ENCODE measurements at regions not wholly inside any gene's neighbourhood (a gene's known extent, or its start where the extent isn't known, plus 50 kb on each side); places are given as distances from the start of the nearest gene placed in this dataset.
"Not testable (repeated sequence)": the region's sequence is repeated elsewhere in the genome, so short reads cannot be mapped to it uniquely, and the experiment has no call there.

DNA sequence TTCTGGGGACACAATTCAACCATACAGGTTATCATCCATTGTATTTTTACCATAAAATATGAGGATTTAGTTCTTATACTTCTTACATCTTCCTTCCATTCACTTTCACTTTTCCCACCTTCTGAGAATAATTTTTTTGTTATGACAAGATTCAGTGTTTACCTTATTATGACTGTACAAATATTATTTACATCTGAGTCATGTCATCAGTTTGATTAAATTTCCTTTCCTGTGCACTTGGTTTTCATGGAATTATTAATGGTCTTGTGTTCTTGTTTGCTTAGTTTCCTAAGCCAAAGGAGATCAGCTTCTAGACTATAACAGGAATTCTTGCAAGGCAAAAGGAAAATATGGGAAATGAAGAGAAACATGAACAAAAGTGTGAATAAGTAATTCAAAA, 366.5 kb downstream of the TMEM38B start:
- DNase-seq = no peak

DNA sequence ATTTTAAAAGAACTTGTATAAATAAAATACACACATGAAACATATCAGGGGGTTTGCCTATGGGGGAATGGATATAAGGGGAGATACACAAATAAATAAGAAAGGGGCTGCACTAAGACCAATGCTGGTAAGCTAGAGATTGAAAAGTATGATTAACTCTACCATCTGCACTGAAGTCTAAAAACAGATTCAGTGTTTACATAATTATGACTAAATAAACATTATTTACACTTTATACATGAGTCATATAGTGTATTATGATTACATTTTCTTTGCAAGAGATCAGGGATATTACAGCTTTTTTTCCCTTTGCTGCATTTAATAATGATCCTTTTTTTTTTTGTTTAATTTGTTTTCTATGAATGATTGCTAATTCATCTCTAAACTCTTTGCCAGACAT, 367.9 kb downstream of the TMEM38B start:
- no peak for DNase-seq

DNA sequence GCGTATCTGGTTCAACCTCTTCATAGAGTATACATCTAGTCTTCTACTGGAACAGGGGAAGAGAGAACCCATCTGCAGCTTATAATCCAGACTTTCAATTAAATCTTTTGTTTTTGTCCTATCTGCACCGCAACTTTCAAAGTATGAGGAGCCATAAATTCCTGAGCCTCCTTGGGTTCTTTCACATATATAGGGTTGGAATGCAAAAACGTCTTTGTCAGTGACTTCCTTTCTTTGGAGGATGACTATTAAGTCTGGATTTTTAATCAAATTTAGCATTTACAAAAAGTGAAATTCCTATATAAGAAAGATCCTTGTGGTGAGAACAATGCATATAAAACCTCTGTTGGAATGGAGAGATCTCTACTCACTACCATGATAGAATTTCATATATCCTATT, 370.8 kb downstream of the TMEM38B start:
- DNase-seq = no peak

DNA sequence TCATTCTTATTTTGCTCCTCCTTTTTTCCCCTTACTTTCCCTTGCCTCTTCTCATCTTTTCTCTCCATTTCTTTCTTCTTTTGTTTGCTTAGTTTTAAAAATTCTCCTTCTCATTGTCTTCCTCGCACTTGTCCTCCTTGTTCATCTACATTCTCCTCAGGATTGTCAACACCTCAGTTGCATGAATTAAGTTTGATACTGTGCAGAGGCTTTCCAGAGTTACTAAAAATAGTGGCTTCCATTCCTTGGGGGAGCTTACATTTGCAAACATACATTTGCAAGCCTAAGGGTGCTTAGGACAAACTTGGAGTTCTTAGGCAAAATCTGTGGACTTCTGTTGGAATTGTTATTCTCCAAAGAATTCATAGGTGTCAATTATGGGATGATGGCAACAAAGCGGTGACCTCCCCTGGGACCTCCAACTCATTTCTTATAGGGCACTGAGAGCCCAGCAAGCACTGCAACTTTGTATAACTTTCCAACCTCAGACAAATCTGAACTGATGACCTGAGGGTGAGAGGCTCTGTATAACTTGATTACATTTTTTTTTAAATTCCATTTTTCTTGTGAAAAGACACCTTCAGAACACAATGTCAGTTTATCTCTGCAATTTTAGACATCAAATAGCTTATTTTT, 371.4 kb downstream of the TMEM38B start:
- DNase-seq = no peak

DNA sequence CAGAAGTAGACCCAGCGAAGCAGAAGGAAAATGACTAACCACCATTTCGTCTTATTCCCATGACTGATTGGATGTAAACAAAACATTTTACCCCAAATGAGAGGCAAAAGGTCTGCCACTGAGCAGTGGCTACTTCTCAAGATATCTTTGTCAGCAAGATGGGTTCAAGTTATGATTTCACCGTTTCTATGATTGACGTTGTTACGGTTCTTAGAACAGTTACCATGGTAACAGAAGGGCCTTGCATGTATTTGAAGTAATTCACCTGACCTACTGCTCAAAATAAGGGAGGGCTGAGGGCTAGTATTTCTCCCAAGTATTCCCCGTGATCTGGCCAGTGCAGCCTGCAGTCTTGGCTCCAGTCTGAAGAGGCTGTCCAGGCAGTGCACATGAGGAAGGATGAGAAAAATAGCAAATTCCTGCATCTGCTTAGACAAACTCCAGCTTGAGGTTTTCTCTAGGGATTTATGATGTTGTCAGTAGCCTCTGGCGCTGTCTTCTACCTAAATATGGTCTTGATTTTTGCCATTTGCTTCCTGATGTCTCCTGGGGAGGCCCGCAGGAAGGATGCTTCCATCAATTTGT, 372.7 kb downstream of the TMEM38B start:
- DNase-seq = no peak

DNA sequence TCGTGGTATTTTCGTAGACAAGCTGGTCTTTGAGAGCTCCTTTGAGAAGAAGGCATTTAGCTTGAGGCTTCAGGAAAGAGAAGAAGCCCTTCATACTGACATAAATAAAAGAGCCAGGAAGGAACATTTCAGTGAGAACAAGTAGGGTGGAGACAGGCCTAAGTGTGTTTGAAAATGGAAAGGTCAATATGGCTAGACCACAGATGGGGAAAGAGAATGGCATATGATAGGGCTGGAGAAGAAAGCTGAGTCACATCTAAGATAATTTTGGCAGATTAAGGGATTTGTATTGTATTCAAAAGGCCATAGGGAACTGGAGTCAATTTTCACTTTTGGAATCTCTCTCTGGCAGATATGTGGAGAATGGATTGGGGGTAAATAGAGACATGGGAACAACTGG, 374.9 kb downstream of the TMEM38B start:
- DNase-seq = no peak

DNA sequence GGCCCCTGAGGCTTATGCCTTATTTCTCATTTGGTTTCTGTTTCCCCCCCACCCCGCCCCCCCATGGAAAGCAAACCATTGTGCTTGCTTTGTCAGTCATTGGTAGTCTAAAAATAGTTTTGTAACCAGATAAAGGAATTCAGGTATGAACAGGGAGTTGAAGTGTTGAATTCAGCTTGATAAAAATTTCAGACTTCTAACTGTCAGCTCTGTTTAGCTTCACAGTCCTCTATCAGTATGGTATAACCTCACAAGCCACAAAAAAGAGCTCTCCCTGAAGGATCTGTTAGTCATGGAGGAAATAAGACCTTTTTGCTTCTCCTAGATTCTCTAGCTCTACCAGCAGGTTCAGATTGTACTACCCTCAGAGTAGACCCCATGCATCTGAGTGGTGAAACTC, 378.1 kb downstream of the TMEM38B start:
- DNase-seq = no peak

DNA sequence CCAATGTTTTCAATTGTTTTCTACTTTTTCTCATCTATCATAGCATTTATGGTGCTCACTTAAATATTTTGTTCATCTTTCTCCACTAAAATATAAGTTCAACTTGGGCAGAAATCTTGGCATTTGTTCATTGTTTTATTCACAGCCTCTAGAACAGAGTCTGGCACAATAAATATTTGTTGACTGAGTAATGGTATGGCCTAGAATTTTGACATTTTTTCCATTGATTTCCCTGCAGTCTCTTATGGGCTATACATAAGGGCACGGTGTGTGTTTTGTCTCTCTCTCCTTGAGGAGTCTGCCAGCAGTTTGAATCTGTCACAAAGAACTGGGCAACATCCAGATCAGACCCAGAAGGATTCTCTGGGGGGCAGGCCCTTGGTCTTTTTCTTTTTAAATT, 379.7 kb downstream of the TMEM38B start:
- no peak for DNase-seq

DNA sequence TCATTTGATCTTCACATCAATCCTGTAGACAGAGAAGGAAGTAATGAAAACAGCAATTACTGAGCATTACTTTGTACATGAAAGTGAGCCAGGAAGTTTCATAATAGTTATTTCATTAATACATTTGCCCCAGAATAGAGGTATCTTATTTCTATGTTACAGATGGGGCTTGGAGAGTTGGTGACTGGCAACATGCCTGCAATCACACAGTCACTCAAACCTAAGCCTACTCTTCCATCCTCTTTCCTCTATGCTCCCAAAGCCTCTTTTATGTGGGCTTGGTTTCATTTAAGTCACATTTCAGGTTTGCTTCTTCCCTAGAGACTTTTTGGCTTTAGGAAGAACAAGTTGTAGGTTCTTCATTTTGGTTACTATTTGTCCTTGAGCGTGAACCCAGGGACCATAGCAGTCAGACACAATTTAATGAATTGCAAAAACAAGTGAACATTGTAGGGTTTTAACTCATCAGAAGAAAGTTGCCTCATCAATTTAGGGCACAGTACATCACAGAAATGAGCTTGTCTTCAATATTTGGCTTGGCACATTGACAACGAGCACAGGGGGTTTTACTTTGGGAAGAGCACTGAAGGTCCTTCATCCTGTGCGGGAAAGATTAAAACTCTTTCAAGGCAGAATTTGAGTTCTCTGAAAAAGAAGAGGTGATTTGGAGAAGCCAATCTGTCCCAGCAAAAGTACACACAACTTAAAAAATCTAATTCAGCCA, 381.1 kb downstream of the TMEM38B start:
- no peak for DNase-seq

DNA sequence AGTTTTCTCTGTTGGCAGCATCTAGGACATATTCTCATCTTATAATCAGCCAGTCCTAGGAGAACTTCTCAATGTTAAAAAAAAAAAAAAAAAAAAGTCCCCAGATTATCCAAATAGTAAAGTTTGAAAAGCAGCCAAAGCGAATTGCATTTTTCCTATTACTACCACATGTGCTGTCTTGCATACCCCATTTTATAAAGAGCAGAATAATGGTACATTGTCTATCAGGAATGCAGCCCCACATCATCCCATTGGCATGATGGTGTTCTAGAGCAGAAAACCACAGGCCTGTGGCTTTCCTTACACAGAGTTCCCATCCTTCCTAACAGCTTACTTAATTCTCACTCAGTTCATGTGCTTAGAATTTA, 381.6 kb downstream of the TMEM38B start:
- no peak for DNase-seq

DNA sequence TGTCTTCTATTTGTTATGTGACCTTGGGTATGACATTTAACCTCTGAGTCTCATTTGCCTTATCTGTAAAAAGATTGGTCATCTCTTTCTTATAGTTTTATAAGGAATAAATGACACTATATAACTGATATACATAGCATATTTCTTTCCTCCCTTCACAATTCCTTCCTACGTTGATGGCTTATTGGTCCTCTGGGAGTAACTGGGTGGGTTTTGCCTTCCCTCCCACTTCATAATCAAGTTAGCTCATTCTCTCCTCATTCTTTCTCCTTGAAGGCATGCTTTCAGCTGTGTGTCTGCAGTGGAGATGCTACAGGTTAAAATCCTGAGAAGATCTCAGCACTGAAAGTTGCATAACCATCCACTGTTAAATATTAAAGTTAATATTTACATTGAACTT, 382.4 kb downstream of the TMEM38B start:
- DNase-seq = no peak

DNA sequence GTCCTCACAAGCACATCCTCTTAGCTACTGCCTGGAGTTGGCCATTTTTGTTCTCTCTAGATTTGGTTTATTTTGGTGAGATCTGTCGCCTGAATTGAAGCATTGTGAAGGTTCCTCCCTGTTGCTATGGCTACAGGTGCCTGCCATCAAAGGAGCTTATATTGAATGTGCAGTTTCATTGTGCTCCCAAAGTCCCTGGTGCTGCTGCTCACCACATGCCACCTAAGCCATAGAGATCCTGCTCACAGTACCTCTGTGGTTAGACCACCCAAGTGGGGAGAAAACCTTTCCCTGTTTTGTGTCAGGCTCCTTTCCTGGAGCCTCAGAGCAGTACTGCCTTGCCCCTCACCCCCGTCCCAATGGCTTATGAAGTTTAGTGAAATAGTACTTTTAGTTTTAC, 383.4 kb downstream of the TMEM38B start:
- DNase-seq = no peak

DNA sequence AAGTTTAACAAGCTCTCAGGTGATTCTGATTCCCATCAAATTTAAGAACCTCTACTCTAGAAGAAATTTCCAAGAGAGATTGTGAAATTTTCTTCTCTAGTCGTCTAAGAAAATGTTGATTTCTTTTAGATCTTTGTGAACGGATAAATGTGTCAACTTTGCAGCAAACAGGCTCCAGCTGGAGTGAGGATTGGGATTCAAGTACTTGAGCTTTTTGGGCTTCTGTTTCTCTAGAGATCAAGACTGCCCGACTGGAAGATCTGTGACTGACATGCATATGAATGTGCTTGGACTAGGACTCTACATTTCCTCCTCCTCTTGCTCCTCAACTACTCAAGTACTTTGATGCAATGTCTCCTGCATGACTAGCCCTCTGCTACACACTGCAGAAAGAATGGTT, 388.3 kb downstream of the TMEM38B start:
- DNase-seq = no peak

DNA sequence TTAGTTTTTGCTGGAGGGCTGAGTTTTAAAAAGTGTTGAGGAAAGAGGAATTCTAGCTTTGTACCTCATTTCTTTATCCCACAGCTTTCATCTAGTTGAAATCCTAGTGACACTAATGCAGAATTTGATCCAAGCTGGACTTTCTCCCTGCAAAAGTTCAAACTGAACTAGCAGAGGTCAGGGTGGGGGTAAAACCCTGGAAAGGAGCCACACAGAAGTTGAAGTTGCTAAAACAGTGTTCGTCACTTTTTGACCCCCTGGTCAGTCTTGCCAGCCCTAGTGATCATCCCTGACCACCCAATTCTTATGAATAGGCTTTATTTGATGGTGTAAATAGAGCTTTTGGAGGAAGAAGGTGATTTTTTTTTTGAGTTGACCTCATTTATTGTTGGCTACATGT, 390.4 kb downstream of the TMEM38B start:
- DNase-seq = no peak

DNA sequence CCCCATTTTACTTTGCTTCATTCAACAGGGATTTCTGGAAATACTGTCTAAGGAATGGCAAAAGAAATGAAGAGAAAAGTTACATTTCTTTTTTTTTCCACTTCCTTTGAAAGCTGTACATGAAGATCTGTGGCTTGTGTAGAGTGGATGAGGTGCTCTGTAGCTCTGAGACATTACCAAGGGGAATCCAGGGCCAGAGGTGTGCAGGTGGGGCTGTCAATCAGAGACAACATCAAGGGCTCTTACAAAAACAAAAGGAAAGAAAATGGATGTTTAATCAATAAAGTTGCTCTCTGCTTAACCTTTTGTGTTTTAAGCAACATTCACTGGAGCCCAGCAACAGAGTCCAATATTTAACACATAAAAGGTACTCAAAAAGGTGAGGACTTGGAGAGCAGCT, 391.1 kb downstream of the TMEM38B start:
- DNase-seq = no peak

DNA sequence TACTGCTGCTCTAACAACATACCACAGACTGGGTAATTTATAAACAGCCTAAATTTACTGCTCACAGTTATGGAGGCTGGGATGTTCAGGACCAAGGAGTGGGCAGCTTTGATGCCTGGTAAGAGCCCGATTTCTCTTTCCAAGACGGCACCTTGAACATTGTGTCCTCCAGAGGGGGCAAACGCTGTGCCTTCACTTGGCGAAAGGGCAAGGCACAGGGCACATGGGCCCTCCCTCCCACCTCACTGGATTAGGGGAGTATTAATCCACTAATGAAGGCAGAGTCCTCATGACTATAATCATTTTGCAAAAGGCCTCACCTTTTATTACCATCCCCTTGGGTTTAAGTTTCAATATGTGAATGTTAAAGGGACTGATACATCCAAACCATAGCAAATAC, 397.7 kb downstream of the TMEM38B start:
- no peak for DNase-seq

DNA sequence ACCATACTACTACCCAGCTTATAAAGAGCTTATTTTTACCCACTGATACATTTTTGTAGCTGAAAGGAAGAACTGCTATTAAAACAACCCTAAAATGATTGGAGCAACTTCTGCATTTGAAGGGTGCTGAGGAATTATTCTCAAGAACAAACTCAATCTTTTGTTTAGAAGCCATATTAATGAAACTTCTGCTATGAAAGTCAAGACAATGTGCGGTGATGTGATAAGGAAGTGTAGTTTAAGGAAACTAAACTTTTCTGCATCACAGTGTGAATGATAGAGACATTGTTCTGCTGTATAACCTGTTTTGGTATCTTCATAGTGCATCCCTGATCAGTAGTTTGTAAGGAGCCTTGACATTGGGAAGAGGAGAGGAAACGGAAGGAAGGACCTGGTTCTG, 408.5 kb downstream of the TMEM38B start:
- no peak for DNase-seq

DNA sequence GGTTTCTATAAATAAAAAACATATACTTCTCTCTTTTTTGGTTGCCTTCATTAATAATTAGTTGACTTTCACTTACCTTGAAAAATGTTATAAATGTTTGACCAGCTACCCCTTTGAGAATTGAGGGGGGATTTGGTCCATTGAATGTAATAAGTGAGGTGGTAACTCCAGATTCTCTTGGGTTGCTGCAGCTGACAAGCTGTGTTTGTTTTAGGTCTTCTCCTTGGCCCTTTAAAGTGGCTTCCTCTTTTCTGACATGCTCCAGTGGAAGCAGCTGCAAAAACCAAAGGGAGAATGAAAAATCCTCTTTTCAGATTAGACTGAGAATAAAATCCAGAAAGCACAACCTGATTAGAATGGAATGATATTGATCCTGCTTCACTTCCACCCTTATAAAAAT, 410.5 kb downstream of the TMEM38B start:
- DNase-seq = peak; percentile 14

DNA sequence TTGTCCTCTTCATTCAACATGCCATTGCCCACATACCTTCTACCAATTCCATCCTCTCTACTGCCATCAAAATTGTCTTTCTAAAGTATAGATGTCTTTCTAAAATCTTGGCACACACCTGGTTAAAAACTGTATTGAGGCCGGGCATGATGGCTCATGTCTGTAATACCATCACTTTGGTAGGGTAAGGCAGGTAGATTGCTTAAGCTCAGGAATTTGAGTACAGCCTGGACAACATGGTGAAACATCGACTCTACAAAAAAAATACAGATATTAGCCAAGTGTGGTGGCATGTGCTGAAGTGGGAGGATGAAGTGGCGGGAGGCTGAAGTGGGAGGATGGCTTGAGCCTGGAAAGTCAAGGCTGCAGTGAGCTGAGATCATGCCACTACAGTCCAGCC, 412.1 kb downstream of the TMEM38B start:
- no peak for DNase-seq

DNA sequence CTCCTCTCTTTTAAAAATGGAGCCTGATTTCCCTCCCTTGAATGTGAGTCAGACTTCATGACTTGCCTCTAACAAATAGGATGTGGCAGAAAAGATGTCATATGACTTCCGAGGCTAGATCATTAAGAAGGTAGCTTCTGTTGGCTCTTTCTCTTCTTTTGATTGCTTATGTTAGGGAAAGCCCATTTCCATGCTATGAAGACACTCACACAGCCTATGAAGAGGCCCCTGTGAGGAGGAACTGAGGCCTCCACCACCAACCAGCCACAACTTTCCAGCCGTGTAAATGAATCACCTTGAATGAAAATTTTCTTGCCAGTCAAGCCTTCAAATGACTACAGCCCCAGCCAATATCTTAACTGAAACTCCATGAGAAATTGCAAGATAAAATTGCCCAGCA, 413.4 kb downstream of the TMEM38B start:
- no peak for DNase-seq

DNA sequence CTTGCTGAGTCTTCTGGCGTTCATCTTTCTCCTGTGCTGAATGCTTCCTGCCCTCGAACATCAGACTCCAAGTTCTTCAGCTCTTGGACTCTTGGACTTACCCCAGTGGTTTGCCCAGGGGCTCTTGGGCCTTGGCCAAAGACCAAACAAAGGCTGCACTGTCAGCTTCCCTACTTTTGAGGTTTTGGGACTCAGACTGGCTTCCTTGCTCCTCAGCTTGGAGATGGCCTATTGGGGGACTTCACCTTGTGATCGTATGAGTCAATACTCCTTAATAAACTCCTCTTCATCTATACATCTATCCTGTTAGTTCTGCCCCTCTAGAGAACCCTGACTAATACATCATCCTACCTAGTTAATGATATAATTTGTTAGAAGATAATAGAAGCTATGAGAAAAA, 415.4 kb downstream of the TMEM38B start:
- not testable (repeated sequence) for DNase-seq

DNA sequence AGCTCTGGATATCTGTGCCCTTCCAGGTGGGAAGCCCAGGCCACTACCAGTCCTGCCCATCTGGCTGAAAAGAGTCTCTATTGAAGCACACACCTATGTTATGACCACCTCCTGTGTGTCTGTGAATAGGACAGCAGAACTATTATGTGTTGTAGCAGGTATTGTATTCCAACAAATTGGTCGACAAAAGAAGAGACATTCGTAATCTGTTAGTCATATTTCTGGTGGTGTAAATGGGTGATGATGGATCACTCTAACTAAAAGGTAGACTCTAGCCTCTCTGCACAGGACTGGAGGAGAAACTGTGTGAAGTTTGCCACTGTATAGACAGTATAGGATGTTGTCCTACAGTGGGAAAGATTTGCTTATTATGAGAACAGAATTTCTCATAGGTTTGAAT, 416.1 kb downstream of the TMEM38B start:
- DNase-seq = no peak

DNA sequence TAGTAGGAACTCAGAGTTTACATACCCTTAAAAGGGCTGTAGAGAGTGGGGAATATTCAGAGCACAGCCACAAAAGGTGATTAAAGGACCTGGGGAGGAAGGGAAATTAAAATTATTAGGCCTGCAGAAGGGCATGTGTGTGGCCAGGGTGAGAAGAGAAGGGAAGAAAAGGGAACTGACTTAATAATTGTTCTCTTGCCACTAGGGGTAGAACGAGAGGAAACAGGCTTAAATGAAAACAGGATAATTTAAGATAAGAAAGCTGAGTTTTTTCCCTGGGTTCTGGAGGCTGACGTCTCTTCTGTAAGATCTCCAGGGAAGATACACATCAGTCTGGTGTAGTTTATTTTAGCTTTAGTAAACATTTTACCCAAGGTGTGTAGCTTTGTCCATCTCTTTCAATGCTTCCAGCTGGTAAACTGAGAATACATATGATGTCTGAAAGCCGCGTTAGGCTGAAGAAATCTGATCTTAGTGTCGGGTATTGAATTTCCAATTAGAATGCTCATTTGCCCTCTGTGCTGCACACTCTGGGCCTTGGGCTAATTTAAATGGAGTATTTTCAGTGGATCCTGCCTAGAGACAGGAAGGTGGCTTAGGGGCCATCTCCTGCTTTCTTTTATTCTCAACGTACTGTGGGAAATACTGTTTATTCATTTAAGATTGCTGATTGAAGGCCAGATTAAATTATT, 416.8 kb downstream of the TMEM38B start:
- peak; percentile 88 for DNase-seq

DNA sequence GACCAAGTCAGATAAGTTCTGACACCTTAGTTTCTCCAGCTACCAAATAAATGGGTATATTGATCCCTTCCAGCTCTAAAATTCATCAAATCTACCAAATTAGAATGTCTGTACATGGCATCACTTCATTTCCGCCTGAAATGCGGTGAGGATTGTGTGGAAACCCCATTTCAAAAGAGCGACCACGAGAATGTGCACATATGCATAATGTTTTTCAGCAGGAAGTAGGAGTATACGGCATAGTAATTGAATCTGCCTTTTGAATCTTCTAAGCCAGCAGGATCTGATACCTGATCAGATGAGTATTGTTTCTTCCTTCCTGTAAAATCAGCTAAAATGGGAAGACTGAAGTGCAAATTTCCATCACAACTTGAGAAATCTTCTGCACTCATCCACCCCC, 418.6 kb downstream of the TMEM38B start:
- DNase-seq = no peak

Measured in NCI-H510A treated with DMSO at 0.1 percent for 48 hours (cell line).